ENCODE measurements at regions not wholly inside any gene's neighbourhood (a gene's known extent, or its start where the extent isn't known, plus 50 kb on each side); places are given as distances from the start of the nearest gene placed in this dataset.

GRCh38 chr11:105381941-105382340 is 227.9 kb upstream of the GRIA4 start:
- no peak for TF ChIP-seq CTCF (IDR thresholded peaks at IDR 0.05)
- no peak for TF ChIP-seq SIN3A (IDR thresholded peaks at IDR 0.05; ENCODE audit: borderline replicate concordance, insufficient read depth, low read depth, low read length)
- no peak for TF ChIP-seq POLR2AphosphoS5 (IDR thresholded peaks at IDR 0.05; ENCODE audit: low read depth, low read length)
- no peak for TF ChIP-seq REST (IDR thresholded peaks at IDR 0.05; ENCODE audit: insufficient read depth in 1 of 2, low read depth in 2 of 2, low read length in 1 of 2)
